ENCODE measurements at regions not wholly inside any gene's neighbourhood (a gene's known extent, or its start where the extent isn't known, plus 50 kb on each side); places are given as distances from the start of the nearest gene placed in this dataset.

GRCh38 chr2:204260901-204261300 lies 284.4 kb upstream of the PARD3B start:
- Histone ChIP-seq H3K4me1 (ENCODE audit: control insufficient read depth in 1 of 2, insufficient read depth in 2 of 2, low read length in 2 of 2) (peaks cover 0 to 4% of the 10 kb centered on the region in 2 donors), H3K4me3 (ENCODE audit: low read depth in 1 of 2, low read length in 2 of 2) (no peak overlapping the region), H3K27ac (ENCODE audit: low read length) (no peak overlapping the region), H3K36me3 (ENCODE audit: control insufficient read depth in 1 of 2, insufficient read depth in 2 of 2, low read length in 2 of 2) (no peaks in the 10 kb centered on the region), H3K9me3 (ENCODE audit: control insufficient read depth in 1 of 2, low read length in 2 of 2) (no peaks in the 10 kb centered on the region), H3K27me3 (ENCODE audit: low read depth, low read length) (no peaks in the 10 kb centered on the region)

GRCh38 chr2:204261846-204262245 lies 283.4 kb upstream of the PARD3B start:
- Histone ChIP-seq H3K27ac (ENCODE audit: low read length) (no peak overlapping the region), H3K27me3 (ENCODE audit: low read depth, low read length) (no peaks in the 10 kb centered on the region), H3K4me1 (ENCODE audit: control insufficient read depth in 1 of 2, insufficient read depth in 2 of 2, low read length in 2 of 2) (peaks cover 0 to 4% of the 10 kb centered on the region in 2 donors), H3K9me3 (ENCODE audit: control insufficient read depth in 1 of 2, low read length in 2 of 2) (no peaks in the 10 kb centered on the region), H3K36me3 (ENCODE audit: control insufficient read depth in 1 of 2, insufficient read depth in 2 of 2, low read length in 2 of 2) (no peaks in the 10 kb centered on the region), H3K4me3 (ENCODE audit: low read depth in 1 of 2, low read length in 2 of 2) (no peak overlapping the region)

GRCh38 chr2:204264085-204264553 lies 281.2 kb upstream of the PARD3B start:
- no peak overlapping the region for H3K27ac ChIP-seq (ENCODE audit: low read length)
- no peak overlapping the region for H3K4me3 ChIP-seq (ENCODE audit: low read depth in 1 of 2, low read length in 2 of 2)
- no peaks in the 10 kb centered on the region for H3K36me3 ChIP-seq (ENCODE audit: control insufficient read depth in 1 of 2, insufficient read depth in 2 of 2, low read length in 2 of 2)
- H3K4me1 ChIP-seq (ENCODE audit: control insufficient read depth in 1 of 2, insufficient read depth in 2 of 2, low read length in 2 of 2), result peaks cover 0 to 4% of the 10 kb centered on the region in 2 donors
- H3K9me3 ChIP-seq (ENCODE audit: control insufficient read depth in 1 of 2, low read length in 2 of 2), result no peaks in the 10 kb centered on the region
- no peaks in the 10 kb centered on the region for H3K27me3 ChIP-seq (ENCODE audit: low read depth, low read length)

GRCh38 chr2:204264621-204265140 lies 280.6 kb upstream of the PARD3B start:
- Histone ChIP-seq H3K4me1 (ENCODE audit: control insufficient read depth in 1 of 2, insufficient read depth in 2 of 2, low read length in 2 of 2) (peaks cover 0 to 4% of the 10 kb centered on the region in 2 donors), H3K4me3 (ENCODE audit: low read depth in 1 of 2, low read length in 2 of 2) (no peak overlapping the region), H3K9me3 (ENCODE audit: control insufficient read depth in 1 of 2, low read length in 2 of 2) (no peaks in the 10 kb centered on the region), H3K27me3 (ENCODE audit: low read depth, low read length) (no peaks in the 10 kb centered on the region), H3K36me3 (ENCODE audit: control insufficient read depth in 1 of 2, insufficient read depth in 2 of 2, low read length in 2 of 2) (no peaks in the 10 kb centered on the region), H3K27ac (ENCODE audit: low read length) (no peak overlapping the region)

- Histone ChIP-seq H3K9me3 (ENCODE audit: control insufficient read depth in 1 of 2, low read length in 2 of 2) (no peaks in the 10 kb centered on the region), H3K27me3 (ENCODE audit: low read depth, low read length) (no peaks in the 10 kb centered on the region), H3K4me1 (ENCODE audit: control insufficient read depth in 1 of 2, insufficient read depth in 2 of 2, low read length in 2 of 2) (peaks cover 0 to 4% of the 10 kb centered on the region in 2 donors), H3K27ac (ENCODE audit: low read length) (no peak overlapping the region), H3K36me3 (ENCODE audit: control insufficient read depth in 1 of 2, insufficient read depth in 2 of 2, low read length in 2 of 2) (no peaks in the 10 kb centered on the region), H3K4me3 (ENCODE audit: low read depth in 1 of 2, low read length in 2 of 2) (no peak overlapping the region)
These were observed 279.5 kb upstream of the PARD3B start for GRCh38 chr2:204265681-204266181.

GRCh38 chr2:204268458-204268857 lies 276.8 kb upstream of the PARD3B start:
- no peak overlapping the region for H3K4me3 ChIP-seq (ENCODE audit: low read depth in 1 of 2, low read length in 2 of 2)
- no peaks in the 10 kb centered on the region for H3K27me3 ChIP-seq (ENCODE audit: low read depth, low read length)
- H3K27ac ChIP-seq (ENCODE audit: low read length), result no peak overlapping the region
- no peaks in the 10 kb centered on the region for H3K36me3 ChIP-seq (ENCODE audit: control insufficient read depth in 1 of 2, insufficient read depth in 2 of 2, low read length in 2 of 2)
- no peaks in the 10 kb centered on the region for H3K4me1 ChIP-seq (ENCODE audit: control insufficient read depth in 1 of 2, insufficient read depth in 2 of 2, low read length in 2 of 2)
- H3K9me3 ChIP-seq (ENCODE audit: control insufficient read depth in 1 of 2, low read length in 2 of 2), result no peaks in the 10 kb centered on the region

GRCh38 chr2:204268971-204269370 lies 276.3 kb upstream of the PARD3B start:
- Histone ChIP-seq H3K36me3 (ENCODE audit: control insufficient read depth in 1 of 2, insufficient read depth in 2 of 2, low read length in 2 of 2) (no peaks in the 10 kb centered on the region), H3K27me3 (ENCODE audit: low read depth, low read length) (no peaks in the 10 kb centered on the region), H3K27ac (ENCODE audit: low read length) (no peak overlapping the region), H3K4me3 (ENCODE audit: low read depth in 1 of 2, low read length in 2 of 2) (no peak overlapping the region), H3K9me3 (ENCODE audit: control insufficient read depth in 1 of 2, low read length in 2 of 2) (no peaks in the 10 kb centered on the region), H3K4me1 (ENCODE audit: control insufficient read depth in 1 of 2, insufficient read depth in 2 of 2, low read length in 2 of 2) (no peaks in the 10 kb centered on the region)

GRCh38 chr2:204272089-204272488 lies 273.2 kb upstream of the PARD3B start:
- Histone ChIP-seq H3K4me3 (ENCODE audit: low read depth in 1 of 2, low read length in 2 of 2) (no peak overlapping the region), H3K27me3 (ENCODE audit: low read depth, low read length) (no peaks in the 10 kb centered on the region), H3K9me3 (ENCODE audit: control insufficient read depth in 1 of 2, low read length in 2 of 2) (no peaks in the 10 kb centered on the region), H3K27ac (ENCODE audit: low read length) (no peak overlapping the region), H3K4me1 (ENCODE audit: control insufficient read depth in 1 of 2, insufficient read depth in 2 of 2, low read length in 2 of 2) (peaks cover 0 to 4% of the 10 kb centered on the region in 2 donors), H3K36me3 (ENCODE audit: control insufficient read depth in 1 of 2, insufficient read depth in 2 of 2, low read length in 2 of 2) (no peaks in the 10 kb centered on the region)

- Histone ChIP-seq H3K4me3 (ENCODE audit: low read depth in 1 of 2, low read length in 2 of 2) (no peak overlapping the region), H3K27ac (ENCODE audit: low read length) (no peak overlapping the region), H3K9me3 (ENCODE audit: control insufficient read depth in 1 of 2, low read length in 2 of 2) (no peaks in the 10 kb centered on the region), H3K4me1 (ENCODE audit: control insufficient read depth in 1 of 2, insufficient read depth in 2 of 2, low read length in 2 of 2) (peaks cover 0 to 4% of the 10 kb centered on the region in 2 donors), H3K36me3 (ENCODE audit: control insufficient read depth in 1 of 2, insufficient read depth in 2 of 2, low read length in 2 of 2) (no peaks in the 10 kb centered on the region), H3K27me3 (ENCODE audit: low read depth, low read length) (no peaks in the 10 kb centered on the region)
These were observed 272.5 kb upstream of the PARD3B start for GRCh38 chr2:204272610-204273287.

- Histone ChIP-seq H3K36me3 (ENCODE audit: control insufficient read depth in 1 of 2, insufficient read depth in 2 of 2, low read length in 2 of 2) (no peaks in the 10 kb centered on the region), H3K27ac (ENCODE audit: low read length) (no peak overlapping the region), H3K27me3 (ENCODE audit: low read depth, low read length) (no peaks in the 10 kb centered on the region), H3K4me3 (ENCODE audit: low read depth in 1 of 2, low read length in 2 of 2) (no peak overlapping the region), H3K4me1 (ENCODE audit: control insufficient read depth in 1 of 2, insufficient read depth in 2 of 2, low read length in 2 of 2) (peaks cover 0 to 4% of the 10 kb centered on the region in 2 donors), H3K9me3 (ENCODE audit: control insufficient read depth in 1 of 2, low read length in 2 of 2) (no peaks in the 10 kb centered on the region)
These were observed 270.8 kb upstream of the PARD3B start for GRCh38 chr2:204274429-204274828.

GRCh38 chr2:204274991-204275390 lies 270.3 kb upstream of the PARD3B start:
- H3K4me3 ChIP-seq (ENCODE audit: low read depth in 1 of 2, low read length in 2 of 2), result no peak overlapping the region
- H3K27ac ChIP-seq (ENCODE audit: low read length), result no peak overlapping the region
- peaks cover 0 to 4% of the 10 kb centered on the region in 2 donors for H3K4me1 ChIP-seq (ENCODE audit: control insufficient read depth in 1 of 2, insufficient read depth in 2 of 2, low read length in 2 of 2)
- no peaks in the 10 kb centered on the region for H3K9me3 ChIP-seq (ENCODE audit: control insufficient read depth in 1 of 2, low read length in 2 of 2)
- H3K27me3 ChIP-seq (ENCODE audit: low read depth, low read length), result no peaks in the 10 kb centered on the region
- H3K36me3 ChIP-seq (ENCODE audit: control insufficient read depth in 1 of 2, insufficient read depth in 2 of 2, low read length in 2 of 2), result no peaks in the 10 kb centered on the region
